ENCODE measurements at regions not wholly inside any gene's neighbourhood (a gene's known extent, or its start where the extent isn't known, plus 50 kb on each side); places are given as distances from the start of the nearest gene placed in this dataset.

- intact Hi-C loops (cut with DNase I; ENCODE audit: low total_unique reads), result no loop called here
- peaks cover 0 to 4% (median 0%) of the 10 kb centered on the region in 7 donors for H3K27me3 ChIP-seq (replicated peaks in 1 of 7)
- no peaks in the 10 kb centered on the region for H3K36me3 ChIP-seq
- no peak for TF ChIP-seq POLR2AphosphoS5 (IDR thresholded peaks at IDR 0.05)
- TF ChIP-seq POLR2A (IDR thresholded peaks at IDR 0.05), result no peak
- TF ChIP-seq CTCF (IDR thresholded peaks at IDR 0.05 in 8 of 11, conservative IDR thresholded peaks at IDR 0.05 in 3 of 11), result no peak
- peaks cover 0 to 12% (median 2%) of the 10 kb centered on the region in 8 donors for H3K9me3 ChIP-seq
- 83 to 93% (median 84%) methylated on average over 3 of the region's 3 CpGs for WGBS, 5 donors
- H3K4me3 ChIP-seq, result no peak overlapping the region
- H3K27ac ChIP-seq, result no peak overlapping the region
- no peaks in the 10 kb centered on the region for H3K4me1 ChIP-seq
- no peak for DNase-seq
These were observed 229.2 kb upstream of the WWC1 start for GRCh38 chr5:168062239-168062638.

DNA sequence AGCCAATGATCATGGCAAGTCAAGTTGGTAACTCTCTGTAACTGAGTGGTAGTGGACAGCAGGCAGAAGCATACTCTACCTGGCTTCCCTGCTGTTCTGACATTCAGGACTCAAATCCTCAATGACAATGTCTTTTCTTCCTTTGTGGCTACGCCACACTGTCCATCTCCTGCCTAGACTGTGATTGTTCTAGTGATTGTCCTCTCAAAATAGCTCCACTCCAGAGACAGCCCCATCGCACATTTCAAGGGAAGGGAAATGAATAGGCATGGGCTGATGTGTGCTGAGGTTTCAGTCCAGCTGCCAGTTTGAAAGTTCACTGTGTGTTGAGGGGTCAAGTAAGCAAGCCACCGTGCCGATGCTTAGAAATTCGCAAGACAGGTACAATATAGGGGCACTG is 227.0 kb upstream of the WWC1 start:
- DNase-seq, result no peak
- no peak for TF ChIP-seq CTCF (IDR thresholded peaks at IDR 0.05 in 8 of 11, conservative IDR thresholded peaks at IDR 0.05 in 3 of 11)
- TF ChIP-seq POLR2AphosphoS5 (IDR thresholded peaks at IDR 0.05), result no peak
- TF ChIP-seq POLR2A (IDR thresholded peaks at IDR 0.05), result no peak
- intact Hi-C loops (cut with DNase I; ENCODE audit: low total_unique reads), result no loop called here
- H3K4me1 ChIP-seq, result no peaks in the 10 kb centered on the region
- peaks cover 0 to 4% (median 0%) of the 10 kb centered on the region in 7 donors for H3K27me3 ChIP-seq (replicated peaks in 1 of 7)
- H3K27ac ChIP-seq, result no peak overlapping the region
- H3K36me3 ChIP-seq, result no peaks in the 10 kb centered on the region
- no peaks in the 10 kb centered on the region for H3K9me3 ChIP-seq
- 70 to 78% (median 77%) methylated on average over 5 of the region's 5 CpGs for WGBS, 5 donors
- H3K4me3 ChIP-seq, result no peak overlapping the region

DNA sequence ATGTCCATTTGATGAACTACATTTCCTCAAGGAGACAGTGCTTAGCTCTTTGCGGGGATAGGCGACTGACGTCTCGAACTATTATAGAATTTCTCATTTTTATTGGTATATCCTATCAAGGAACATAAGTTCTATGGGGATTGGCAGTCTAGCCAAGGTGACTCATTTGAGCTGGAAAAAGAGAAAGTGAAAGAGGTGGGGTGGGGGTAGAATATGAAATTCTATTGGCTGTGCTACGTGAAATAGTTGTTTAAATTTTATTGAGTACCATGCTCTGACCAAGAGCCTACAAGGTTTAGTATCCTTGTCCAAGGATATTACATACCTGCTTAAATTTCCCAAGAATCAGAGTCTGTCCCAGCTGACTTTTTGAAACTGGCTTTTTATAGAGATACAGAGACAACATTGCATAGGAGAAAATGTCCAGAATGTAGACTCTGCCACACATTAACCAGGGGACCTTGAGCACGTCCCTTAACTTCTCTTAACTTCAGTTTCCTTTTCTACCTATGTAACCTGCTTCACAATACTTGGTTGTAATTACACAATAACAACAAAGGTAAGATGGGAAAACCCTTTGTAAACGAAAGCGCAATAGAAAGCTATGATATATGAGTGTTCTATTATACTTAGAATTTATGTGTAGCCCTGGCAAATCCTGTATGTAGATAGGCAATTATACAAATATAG is 226.4 kb upstream of the WWC1 start:
- no peak overlapping the region for H3K4me3 ChIP-seq
- 81 to 91% (median 86%) methylated on average over 8 of the region's 8 CpGs for WGBS, 5 donors
- TF ChIP-seq POLR2A (IDR thresholded peaks at IDR 0.05) (no peak), POLR2AphosphoS5 (IDR thresholded peaks at IDR 0.05) (no peak), CTCF (IDR thresholded peaks at IDR 0.05 in 8 of 11, conservative IDR thresholded peaks at IDR 0.05 in 3 of 11) (no peak)
- DNase-seq, result no peak
- no peak overlapping the region for H3K27ac ChIP-seq
- H3K9me3 ChIP-seq, result no peaks in the 10 kb centered on the region
- intact Hi-C loops (cut with DNase I; ENCODE audit: low total_unique reads), result no loop called here
- H3K4me1 ChIP-seq, result no peaks in the 10 kb centered on the region
- no peaks in the 10 kb centered on the region for H3K36me3 ChIP-seq
- H3K27me3 ChIP-seq (replicated peaks in 1 of 7), result peaks cover 0 to 4% (median 0%) of the 10 kb centered on the region in 7 donors

DNA sequence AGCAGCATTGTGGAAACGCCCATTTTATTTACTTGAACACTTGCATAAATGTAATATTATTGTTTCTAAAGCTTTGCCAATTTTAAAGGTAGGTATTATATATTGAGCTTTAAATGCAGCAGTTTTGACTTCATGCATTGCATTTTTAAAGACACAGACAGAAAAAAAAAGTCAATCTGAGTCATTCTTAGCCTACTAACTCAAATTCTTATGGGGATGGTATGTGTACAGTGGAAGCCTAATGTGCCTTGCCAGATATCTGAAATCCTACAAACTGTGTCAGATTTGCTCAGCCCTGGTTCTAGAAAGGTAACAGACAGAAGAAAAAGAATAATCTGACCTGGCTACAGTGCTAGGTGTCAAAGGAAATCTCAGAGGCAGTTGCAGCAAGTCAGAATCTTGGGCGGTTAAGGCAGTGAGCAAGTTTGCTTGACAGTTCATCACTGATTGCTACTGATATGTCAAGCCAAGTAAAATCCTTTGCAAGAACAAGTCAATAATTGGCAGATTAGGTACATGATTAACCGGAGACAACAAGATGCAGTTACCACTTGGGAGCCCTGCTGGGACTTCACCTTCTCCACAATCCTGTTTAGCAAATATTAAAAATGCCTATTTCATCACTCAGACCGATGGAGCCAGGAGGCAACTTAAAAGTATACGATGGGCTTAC is 224.8 kb upstream of the WWC1 start:
- Histone ChIP-seq H3K4me1 (no peaks in the 10 kb centered on the region), H3K27me3 (replicated peaks in 1 of 7) (peaks cover 0 to 4% (median 0%) of the 10 kb centered on the region in 7 donors), H3K9me3 (no peaks in the 10 kb centered on the region), H3K36me3 (no peaks in the 10 kb centered on the region), H3K27ac (no peak overlapping the region), H3K4me3 (no peak overlapping the region)
- intact Hi-C loops (cut with DNase I; ENCODE audit: low total_unique reads), result no loop called here
- TF ChIP-seq POLR2AphosphoS5 (IDR thresholded peaks at IDR 0.05) (no peak), POLR2A (IDR thresholded peaks at IDR 0.05) (no peak), CTCF (IDR thresholded peaks at IDR 0.05 in 8 of 11, conservative IDR thresholded peaks at IDR 0.05 in 3 of 11) (no peak)
- 80 to 90% (median 83%) methylated on average over 5 of the region's 5 CpGs for WGBS, 5 donors
- DNase-seq, result no peak
